Peyer's patch (tissue), 4 donors: ENCODE measurements at regions not wholly inside any gene's neighbourhood (a gene's known extent, or its start where the extent isn't known, plus 50 kb on each side); places are given as distances from the start of the nearest gene placed in this dataset.

ENCODE experiments used
- DNase-seq, 3 donors: peaks; one replicate each; pipeline ENCODE4 v3.0.0-alpha.2; 2017 to 2019
- H3K27ac ChIP-seq, 4 donors: fragments of 200-600 bp; sonication (generic); one replicate each; pipeline ENCODE4 v1.5.1; 2016 to 2019
- H3K27me3 ChIP-seq, 2 donors: fragments of 200-600 bp; sonication (generic); one replicate each; pipeline ENCODE4 v1.5.1; 2019
- H3K36me3 ChIP-seq, 3 donors: fragments of 200-600 bp; sonication (generic); one replicate each; pipeline ENCODE4 v1.5.1; 2016 to 2019
- H3K4me1 ChIP-seq, 4 donors: fragments of 200-600 bp; sonication (generic); one replicate each; pipeline ENCODE4 v1.5.1; 2016 to 2019
- H3K4me3 ChIP-seq, 4 donors: fragments of 200-600 bp; sonication (generic); 1 replicate in 3 of 4; 2 replicates in 1 of 4; pipeline ENCODE4 v1.5.1; 2016 to 2019; ENCODE audit warnings: mild to moderate bottlenecking in 1 of 4
- H3K9me3 ChIP-seq, 4 donors: fragments of 200-600 bp; sonication (generic); one replicate each; pipeline ENCODE4 v1.5.1; 2016 to 2019; ENCODE audit warnings: mild to moderate bottlenecking in 1 of 4
- POLR2A ChIP-seq, 2 donors: fragments of 450-650 bp; IDR thresholded peaks; one replicate each; pipeline ENCODE4 v1.5.1; 2017; ENCODE audit warnings: antibody characterized with exemption in 2 of 2, mild to moderate bottlenecking in 2 of 2, moderate library complexity in 2 of 2
- TF ChIP-seq, protein P1 (sequence below), 6 experiments: fragments of 450-650 bp in 4 of 6; fragments of 200-600 bp in 2 of 6; sonication (generic) in 1 of 6; IDR thresholded peaks; one replicate each; pipeline ENCODE4 v1.5.1; 2017 to 2019; ENCODE audit warnings: antibody characterized with exemption in 6 of 6, mild to moderate bottlenecking in 3 of 6, moderate library complexity in 1 of 6

DNA sequence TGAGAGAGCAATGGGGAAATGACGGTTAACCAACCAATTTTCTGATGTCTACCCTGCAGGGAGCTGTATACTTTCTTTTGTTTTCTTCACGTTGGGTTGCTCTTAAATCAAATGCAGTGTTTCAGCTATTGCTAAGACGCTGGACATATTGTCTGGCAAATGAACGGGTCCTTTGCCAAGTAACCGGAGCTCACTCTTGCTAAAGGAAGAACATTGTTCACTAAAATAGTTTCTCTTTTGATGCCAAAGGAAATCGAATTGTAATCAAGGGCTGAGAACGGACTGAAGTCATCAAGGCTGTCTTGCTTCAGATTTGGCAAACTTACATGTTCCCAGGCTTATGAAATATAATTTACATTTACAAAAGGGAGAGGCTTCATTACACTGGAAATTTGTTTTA is 142.3 kb upstream of the ARGLU1 start:
- H3K4me1 ChIP-seq, result no peaks in the 10 kb centered on the region
- TF ChIP-seq POLR2A (IDR thresholded peaks at IDR 0.05), result no peak
- TF ChIP-seq, protein P1, sequence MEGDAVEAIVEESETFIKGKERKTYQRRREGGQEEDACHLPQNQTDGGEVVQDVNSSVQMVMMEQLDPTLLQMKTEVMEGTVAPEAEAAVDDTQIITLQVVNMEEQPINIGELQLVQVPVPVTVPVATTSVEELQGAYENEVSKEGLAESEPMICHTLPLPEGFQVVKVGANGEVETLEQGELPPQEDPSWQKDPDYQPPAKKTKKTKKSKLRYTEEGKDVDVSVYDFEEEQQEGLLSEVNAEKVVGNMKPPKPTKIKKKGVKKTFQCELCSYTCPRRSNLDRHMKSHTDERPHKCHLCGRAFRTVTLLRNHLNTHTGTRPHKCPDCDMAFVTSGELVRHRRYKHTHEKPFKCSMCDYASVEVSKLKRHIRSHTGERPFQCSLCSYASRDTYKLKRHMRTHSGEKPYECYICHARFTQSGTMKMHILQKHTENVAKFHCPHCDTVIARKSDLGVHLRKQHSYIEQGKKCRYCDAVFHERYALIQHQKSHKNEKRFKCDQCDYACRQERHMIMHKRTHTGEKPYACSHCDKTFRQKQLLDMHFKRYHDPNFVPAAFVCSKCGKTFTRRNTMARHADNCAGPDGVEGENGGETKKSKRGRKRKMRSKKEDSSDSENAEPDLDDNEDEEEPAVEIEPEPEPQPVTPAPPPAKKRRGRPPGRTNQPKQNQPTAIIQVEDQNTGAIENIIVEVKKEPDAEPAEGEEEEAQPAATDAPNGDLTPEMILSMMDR (IDR thresholded peaks at IDR 0.05), result no peak

DNA sequence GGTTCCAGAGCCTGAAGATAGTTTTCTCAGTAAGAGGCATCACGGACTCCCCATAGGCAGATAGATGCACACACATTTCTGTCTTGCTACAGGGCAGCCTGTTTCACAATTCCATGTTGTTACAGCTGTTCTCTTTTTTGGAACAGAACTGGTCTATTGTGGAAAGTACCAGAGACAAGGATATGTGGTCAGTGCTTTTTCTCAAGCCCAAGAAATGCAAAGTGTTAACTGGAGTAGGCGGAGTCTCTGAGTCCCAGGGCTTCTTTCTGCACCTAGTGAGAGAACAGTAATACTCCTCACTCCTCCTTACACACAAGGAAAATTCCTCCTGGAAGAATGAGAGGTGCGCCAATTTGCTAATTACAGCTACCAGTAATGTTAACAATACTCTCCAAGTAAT is 141.6 kb upstream of the ARGLU1 start:
- no peak for DNase-seq
- Histone ChIP-seq H3K27me3 (no peaks in the 10 kb centered on the region), H3K36me3 (no peaks in the 10 kb centered on the region), H3K4me1 (no peaks in the 10 kb centered on the region), H3K27ac (peak overlapping the region in 1 of 4 donors; percentile 57), H3K4me3 (no peak overlapping the region), H3K9me3 (no peaks in the 10 kb centered on the region)
- TF ChIP-seq, protein P1 (IDR thresholded peaks at IDR 0.05), result no peak

More for the DNA sequence above, 142.3 kb upstream of the ARGLU1 start:
- no peak for DNase-seq
- Histone ChIP-seq H3K27me3 (no peaks in the 10 kb centered on the region), H3K36me3 (no peaks in the 10 kb centered on the region), H3K27ac (peak overlapping the region in 2 of 4 donors; percentile 30 to 57), H3K4me3 (no peak overlapping the region), H3K9me3 (no peaks in the 10 kb centered on the region)

DNA sequence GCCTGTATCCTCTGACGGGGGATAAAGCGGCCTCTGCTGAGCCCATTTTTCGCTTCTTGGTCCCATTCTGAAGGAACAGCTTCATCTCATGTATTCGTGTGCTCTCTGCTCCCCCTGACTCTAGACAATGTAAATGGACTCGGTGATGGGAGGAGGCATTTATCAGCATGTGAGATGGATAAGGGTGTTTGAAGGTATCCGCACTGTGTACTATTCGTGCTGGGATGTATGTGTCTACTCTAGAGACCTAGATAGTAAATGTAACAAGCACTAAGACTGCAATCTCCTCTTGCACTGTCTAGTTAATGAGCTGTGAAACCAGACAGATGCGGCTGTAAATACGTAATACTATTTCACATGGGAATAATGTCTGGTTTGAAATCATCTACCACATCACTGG is 134.6 kb upstream of the ARGLU1 start:
- Histone ChIP-seq H3K9me3 (no peaks in the 10 kb centered on the region), H3K27ac (no peak overlapping the region), H3K36me3 (no peaks in the 10 kb centered on the region), H3K4me1 (no peaks in the 10 kb centered on the region), H3K27me3 (no peaks in the 10 kb centered on the region), H3K4me3 (no peak overlapping the region)
- DNase-seq, result no peak
- TF ChIP-seq, protein P1 (IDR thresholded peaks at IDR 0.05), result no peak
- TF ChIP-seq POLR2A (IDR thresholded peaks at IDR 0.05), result no peak

DNA sequence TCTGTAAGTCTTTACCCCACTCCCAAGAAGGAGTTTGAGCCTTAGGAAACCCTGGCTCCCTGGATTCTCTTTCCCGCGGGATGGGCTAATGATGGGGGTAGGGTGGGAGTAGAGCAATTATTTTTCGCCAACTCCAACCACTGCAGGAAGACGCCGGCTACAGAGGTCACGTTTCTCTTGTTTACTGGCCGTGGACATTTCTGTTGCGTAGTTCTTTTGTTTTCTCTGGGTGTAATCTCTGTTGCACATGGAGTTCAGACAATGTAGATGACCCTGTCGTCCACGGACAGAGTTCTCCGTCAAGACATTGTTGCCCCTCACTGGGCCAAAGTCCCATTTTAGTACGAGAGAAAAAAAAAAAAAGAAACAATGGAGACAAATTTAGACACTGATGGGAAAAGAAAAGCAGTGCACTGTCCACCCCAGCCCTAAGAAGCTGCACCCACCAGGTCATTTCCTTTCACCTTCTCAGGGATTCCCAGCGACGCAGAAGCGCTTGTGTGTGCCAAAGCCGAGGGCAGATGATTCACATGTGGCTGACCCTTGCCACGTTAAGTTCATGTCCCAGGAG is 133.9 kb upstream of the ARGLU1 start:
- no peaks in the 10 kb centered on the region for H3K9me3 ChIP-seq
- H3K27me3 ChIP-seq, result no peaks in the 10 kb centered on the region
- no peaks in the 10 kb centered on the region for H3K36me3 ChIP-seq
- no peak for DNase-seq
- H3K4me3 ChIP-seq, result no peak overlapping the region
- H3K27ac ChIP-seq, result no peak overlapping the region
- TF ChIP-seq POLR2A (IDR thresholded peaks at IDR 0.05), result no peak
- TF ChIP-seq, protein P1 (IDR thresholded peaks at IDR 0.05), result no peak
- H3K4me1 ChIP-seq, result no peaks in the 10 kb centered on the region

DNA sequence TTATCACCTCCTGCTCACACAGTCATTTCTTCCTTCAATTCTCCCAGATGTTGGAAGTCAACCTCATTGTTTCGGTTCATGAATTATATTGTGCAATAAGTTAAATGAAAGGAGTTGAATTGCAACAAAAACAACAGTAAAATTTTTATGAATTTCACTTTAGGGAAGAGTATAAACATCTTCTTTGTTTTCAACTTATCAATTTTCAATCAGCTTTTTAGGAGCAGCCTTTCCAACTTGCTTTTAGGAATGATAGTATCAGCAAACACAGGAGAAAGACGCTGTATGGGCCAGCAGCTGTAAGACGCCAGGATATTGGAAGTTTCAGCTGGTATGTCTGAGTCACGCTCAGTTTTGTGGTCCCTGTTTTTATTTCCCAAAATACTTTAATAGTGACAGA is 132.5 kb upstream of the ARGLU1 start:
- no peak overlapping the region for H3K4me3 ChIP-seq
- H3K27me3 ChIP-seq, result no peaks in the 10 kb centered on the region
- no peak for DNase-seq
- TF ChIP-seq POLR2A (IDR thresholded peaks at IDR 0.05), result no peak
- TF ChIP-seq, protein P1 (IDR thresholded peaks at IDR 0.05), result no peak
- no peaks in the 10 kb centered on the region for H3K36me3 ChIP-seq
- no peaks in the 10 kb centered on the region for H3K9me3 ChIP-seq
- no peak overlapping the region for H3K27ac ChIP-seq
- no peaks in the 10 kb centered on the region for H3K4me1 ChIP-seq

DNA sequence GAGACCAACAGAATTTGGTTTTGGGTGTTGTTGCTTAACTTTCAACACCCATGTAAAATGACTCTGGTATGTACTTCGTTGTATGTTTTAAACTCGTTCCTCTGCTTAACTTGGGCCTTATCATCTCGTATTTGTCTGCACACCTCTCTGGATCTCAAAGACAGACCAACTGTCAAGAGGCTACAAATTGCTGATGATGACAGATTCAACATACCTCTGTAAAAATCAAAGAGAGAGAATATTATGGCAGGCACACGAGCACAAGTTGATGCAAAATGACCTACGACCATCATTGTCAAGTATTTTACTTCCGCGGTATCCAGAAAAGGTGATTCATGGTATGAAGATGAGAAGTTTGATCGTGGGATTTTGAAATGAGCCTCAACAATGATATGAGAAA is 132.1 kb upstream of the ARGLU1 start:
- no peak for TF ChIP-seq POLR2A (IDR thresholded peaks at IDR 0.05)
- TF ChIP-seq, protein P1 (IDR thresholded peaks at IDR 0.05), result no peak
- Histone ChIP-seq H3K27ac (no peak overlapping the region), H3K36me3 (no peaks in the 10 kb centered on the region), H3K27me3 (no peaks in the 10 kb centered on the region), H3K4me1 (no peaks in the 10 kb centered on the region), H3K9me3 (no peaks in the 10 kb centered on the region), H3K4me3 (no peak overlapping the region)
- DNase-seq, result no peak
